Esophagus muscularis mucosa (tissue), 4 donors: ENCODE measurements at regions not wholly inside any gene's neighbourhood (a gene's known extent, or its start where the extent isn't known, plus 50 kb on each side); places are given as distances from the start of the nearest gene placed in this dataset.

ENCODE experiments used
- DNase-seq: peaks from one replicate; pipeline ENCODE4 v3.0.0-alpha.2; 2017; ENCODE audit errors: extremely low spot score
- H3K27ac ChIP-seq, 4 donors: fragments of 200-600 bp; sonication (generic); replicated peaks in 1 of 4; 1 replicate in 3 of 4; 2 replicates in 1 of 4; pipeline ENCODE4 v1.5.1; 2016 to 2019; ENCODE audit warnings: mild to moderate bottlenecking in 1 of 4
- H3K27me3 ChIP-seq, 4 donors: fragments of 200-600 bp; sonication (generic); one replicate each; pipeline versions ENCODE4 v1.5.1 to v1.6.0; 2016 to 2019
- H3K36me3 ChIP-seq, 4 donors: fragments of 200-600 bp; sonication (generic); one replicate each; pipeline ENCODE4 v1.5.1; 2016 to 2019
- H3K4me1 ChIP-seq, 4 donors: fragments of 200-600 bp; sonication (generic); one replicate each; pipeline ENCODE4 v1.5.1; 2016 to 2019
- H3K4me3 ChIP-seq, 4 donors: fragments of 200-600 bp; sonication (generic); 1 replicate in 2 of 4; 2 replicates in 2 of 4; pipeline ENCODE4 v1.5.1; 2016 to 2019; ENCODE audit warnings: mild to moderate bottlenecking in 4 of 4, moderate library complexity in 1 of 4
- H3K9me3 ChIP-seq, 4 donors: fragments of 200-600 bp; sonication (generic); 1 replicate in 3 of 4; 2 replicates in 1 of 4; pipeline ENCODE4 v1.5.1; 2016 to 2019
- EP300 ChIP-seq: sonication (generic); formaldehyde crosslinking; IDR thresholded peaks from one replicate; pipeline ENCODE4 v1.6.1; 2017; ENCODE audit warnings: antibody characterized with exemption
- POLR2A ChIP-seq: fragments of 450-650 bp; IDR thresholded peaks from one replicate; pipeline ENCODE4 v1.6.1; 2017; ENCODE audit warnings: antibody characterized with exemption, moderate library complexity, mild to moderate bottlenecking, low read depth
- POLR2AphosphoS5 ChIP-seq, 2 donors: sonication (generic); formaldehyde crosslinking; IDR thresholded peaks; one replicate each; pipeline ENCODE4 v1.6.1; 2017; ENCODE audit warnings: antibody characterized with exemption in 2 of 2
- WGBS: methylation state at CpG from one replicate; pipeline ENCODE4 v1.1.5; 2018; 5-methylcytosine and 5-hydroxymethylcytosine counted together
- intact Hi-C: fragments of 100-400 bp; cut with DNase I; formaldehyde crosslinking; loops from one replicate; pipeline ENCODE4 v1.15.1; 2023
- TF ChIP-seq, protein P1 (sequence below), 3 experiments: fragments of 200-600 bp in 2 of 3; fragments of 450-650 bp in 1 of 3; sonication (generic) in 2 of 3; IDR thresholded peaks; one replicate each; pipeline ENCODE4 v1.5.1; 2017 to 2019; ENCODE audit warnings: antibody characterized with exemption in 3 of 3, mild to moderate bottlenecking in 2 of 3, moderate library complexity in 1 of 3

DNA sequence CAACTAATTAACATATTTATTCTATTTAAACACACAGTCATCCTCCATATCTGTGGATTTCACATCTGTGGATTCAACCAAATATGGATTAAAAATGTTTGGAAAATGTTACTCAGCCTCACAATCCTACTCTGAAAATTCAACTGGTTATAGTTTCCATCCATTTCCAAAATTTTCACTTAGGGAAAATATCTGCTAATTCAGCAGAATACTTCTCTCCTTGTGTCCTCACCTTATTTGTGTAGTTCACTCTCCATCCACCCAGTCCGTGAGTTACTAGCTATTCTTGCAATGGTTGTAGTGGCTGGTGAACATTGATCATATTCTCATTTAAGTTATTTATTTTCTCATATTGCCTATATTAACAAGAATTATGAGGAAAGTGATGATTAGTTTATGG lies 77.6 kb upstream of the PRKCQ start:
- intact Hi-C loops, result no loop called here
- DNase-seq, result no peak
- no peak overlapping the region for H3K4me3 ChIP-seq
- TF ChIP-seq POLR2AphosphoS5 (IDR thresholded peaks at IDR 0.05), result no peak
- TF ChIP-seq POLR2A, result no peak
- no peak for TF ChIP-seq EP300
- TF ChIP-seq, protein P1, sequence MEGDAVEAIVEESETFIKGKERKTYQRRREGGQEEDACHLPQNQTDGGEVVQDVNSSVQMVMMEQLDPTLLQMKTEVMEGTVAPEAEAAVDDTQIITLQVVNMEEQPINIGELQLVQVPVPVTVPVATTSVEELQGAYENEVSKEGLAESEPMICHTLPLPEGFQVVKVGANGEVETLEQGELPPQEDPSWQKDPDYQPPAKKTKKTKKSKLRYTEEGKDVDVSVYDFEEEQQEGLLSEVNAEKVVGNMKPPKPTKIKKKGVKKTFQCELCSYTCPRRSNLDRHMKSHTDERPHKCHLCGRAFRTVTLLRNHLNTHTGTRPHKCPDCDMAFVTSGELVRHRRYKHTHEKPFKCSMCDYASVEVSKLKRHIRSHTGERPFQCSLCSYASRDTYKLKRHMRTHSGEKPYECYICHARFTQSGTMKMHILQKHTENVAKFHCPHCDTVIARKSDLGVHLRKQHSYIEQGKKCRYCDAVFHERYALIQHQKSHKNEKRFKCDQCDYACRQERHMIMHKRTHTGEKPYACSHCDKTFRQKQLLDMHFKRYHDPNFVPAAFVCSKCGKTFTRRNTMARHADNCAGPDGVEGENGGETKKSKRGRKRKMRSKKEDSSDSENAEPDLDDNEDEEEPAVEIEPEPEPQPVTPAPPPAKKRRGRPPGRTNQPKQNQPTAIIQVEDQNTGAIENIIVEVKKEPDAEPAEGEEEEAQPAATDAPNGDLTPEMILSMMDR (IDR thresholded peaks at IDR 0.05), result no peak
- H3K9me3 ChIP-seq, result no peaks in the 10 kb centered on the region
- 73% methylated on average over 1 of the region's 1 CpG for WGBS
- H3K4me1 ChIP-seq, result no peaks in the 10 kb centered on the region
- no peak overlapping the region for H3K27ac ChIP-seq
- peaks cover 0 to 16% (median 0%) of the 10 kb centered on the region in 4 donors for H3K27me3 ChIP-seq
- no peaks in the 10 kb centered on the region for H3K36me3 ChIP-seq

DNA sequence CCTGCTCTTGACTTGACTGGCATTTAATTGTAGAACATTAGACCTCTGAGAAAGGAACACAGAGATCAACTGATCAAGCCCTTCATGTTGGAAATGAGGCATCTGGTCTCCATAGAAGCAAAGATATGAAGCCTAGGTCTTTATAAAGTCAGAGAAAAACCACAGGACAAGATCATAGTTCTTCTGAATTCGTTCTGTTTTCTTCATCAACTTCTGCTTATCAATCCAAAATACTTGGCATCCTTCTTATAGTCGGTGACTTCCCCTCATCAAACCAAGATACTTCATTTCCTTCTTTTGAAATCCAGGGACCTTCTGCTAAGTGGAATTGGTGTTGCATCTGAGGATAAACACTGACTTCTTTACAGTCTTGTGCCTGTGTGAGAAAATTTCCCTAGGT lies 77.1 kb upstream of the PRKCQ start:
- Histone ChIP-seq H3K27me3 (peaks cover 0 to 16% (median 0%) of the 10 kb centered on the region in 4 donors), H3K27ac (no peak overlapping the region), H3K36me3 (no peaks in the 10 kb centered on the region), H3K4me3 (no peak overlapping the region), H3K4me1 (no peaks in the 10 kb centered on the region), H3K9me3 (no peaks in the 10 kb centered on the region)
- TF ChIP-seq POLR2AphosphoS5 (IDR thresholded peaks at IDR 0.05) (no peak), POLR2A (no peak), EP300 (no peak)
- WGBS, result 67% methylated on average over 2 of the region's 2 CpGs
- no peak for DNase-seq
- intact Hi-C loops, result no loop called here

DNA sequence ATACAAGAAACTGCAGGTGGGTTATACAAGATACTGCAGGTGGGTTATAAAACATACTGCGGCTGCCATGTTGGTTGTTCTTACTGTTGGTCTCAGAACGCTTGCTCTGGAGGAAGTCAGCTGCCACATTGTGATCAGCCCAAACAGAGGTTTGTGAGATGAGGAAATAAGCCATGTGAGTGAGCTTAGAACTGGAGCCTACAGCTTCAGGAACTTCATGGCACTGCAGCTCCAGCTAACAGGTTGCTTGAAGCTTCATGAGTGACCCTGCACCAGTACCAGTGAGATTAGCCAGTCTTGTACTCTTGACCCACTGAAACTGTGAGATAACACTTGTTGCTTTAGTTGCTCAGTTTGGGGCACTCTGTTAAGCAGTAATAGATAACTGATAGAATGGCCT lies 74.5 kb upstream of the PRKCQ start:
- H3K4me3 ChIP-seq, result no peak overlapping the region
- no peaks in the 10 kb centered on the region for H3K9me3 ChIP-seq
- intact Hi-C loops, result no loop called here
- TF ChIP-seq, protein P1 (IDR thresholded peaks at IDR 0.05), result no peak
- TF ChIP-seq POLR2AphosphoS5 (IDR thresholded peaks at IDR 0.05), result no peak
- no peak for TF ChIP-seq POLR2A
- no peak for TF ChIP-seq EP300
- H3K36me3 ChIP-seq, result no peaks in the 10 kb centered on the region
- 91% methylated on average over 2 of the region's 2 CpGs for WGBS
- no peaks in the 10 kb centered on the region for H3K4me1 ChIP-seq
- H3K27me3 ChIP-seq, result peaks cover 0 to 23% (median 0%) of the 10 kb centered on the region in 4 donors
- H3K27ac ChIP-seq, result no peak overlapping the region
- DNase-seq, result no peak

DNA sequence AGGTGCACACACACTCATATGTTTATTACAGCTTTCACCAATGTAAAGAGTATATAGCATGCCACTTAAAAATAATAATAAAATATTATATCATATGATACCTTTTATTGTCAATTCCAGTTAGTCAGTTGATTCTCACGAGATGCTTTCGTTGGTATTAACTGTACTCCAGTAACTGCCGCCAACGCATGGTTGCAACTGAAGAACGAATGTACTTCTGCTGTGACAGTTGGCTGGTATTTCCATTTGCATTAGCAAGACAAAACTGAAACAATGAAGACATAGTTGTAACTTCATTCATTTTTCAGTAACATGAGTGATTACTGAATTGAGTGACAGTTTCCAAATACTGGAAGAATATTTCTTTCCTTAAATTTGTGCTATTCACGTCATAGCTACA lies 70.5 kb upstream of the PRKCQ start:
- intact Hi-C loops, result no loop called here
- H3K4me1 ChIP-seq, result no peaks in the 10 kb centered on the region
- no peak overlapping the region for H3K27ac ChIP-seq
- no peaks in the 10 kb centered on the region for H3K36me3 ChIP-seq
- TF ChIP-seq, protein P1 (IDR thresholded peaks at IDR 0.05), result no peak
- DNase-seq, result no peak
- 94% methylated on average over 6 of the region's 6 CpGs for WGBS
- peaks cover 0 to 27% (median 0%) of the 10 kb centered on the region in 4 donors for H3K27me3 ChIP-seq
- H3K9me3 ChIP-seq, result no peaks in the 10 kb centered on the region
- H3K4me3 ChIP-seq, result no peak overlapping the region

DNA sequence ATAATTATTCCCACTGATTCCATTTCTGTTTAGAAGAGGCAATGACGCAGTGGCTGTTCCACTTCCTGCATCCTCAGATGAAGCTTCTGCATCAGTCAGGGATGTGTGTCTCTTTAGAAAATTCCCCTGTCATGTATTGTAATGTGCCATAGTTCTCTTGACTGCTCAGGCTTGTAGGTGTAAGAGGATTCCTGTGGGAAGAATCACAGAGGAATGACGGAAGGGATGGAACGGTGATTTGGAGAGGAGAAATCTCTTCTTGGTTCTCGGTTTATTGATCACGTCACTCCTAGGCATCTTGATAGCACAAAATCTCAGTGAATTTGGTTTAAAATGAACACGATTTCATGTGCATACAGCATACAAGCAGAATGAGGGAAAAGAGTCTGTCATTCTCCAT lies 69.8 kb upstream of the PRKCQ start:
- intact Hi-C loops, result no loop called here
- peaks cover 0 to 29% (median 0%) of the 10 kb centered on the region in 4 donors for H3K27me3 ChIP-seq
- H3K27ac ChIP-seq, result no peak overlapping the region
- H3K9me3 ChIP-seq, result no peaks in the 10 kb centered on the region
- no peak overlapping the region for H3K4me3 ChIP-seq
- DNase-seq, result no peak
- H3K4me1 ChIP-seq, result no peaks in the 10 kb centered on the region
- TF ChIP-seq POLR2A, result no peak
- TF ChIP-seq, protein P1 (IDR thresholded peaks at IDR 0.05), result no peak
- TF ChIP-seq EP300, result no peak
- TF ChIP-seq POLR2AphosphoS5 (IDR thresholded peaks at IDR 0.05), result no peak
- 86% methylated on average over 6 of the region's 6 CpGs for WGBS
- H3K36me3 ChIP-seq, result no peaks in the 10 kb centered on the region
